ENCODE measurements at regions not wholly inside any gene's neighbourhood (a gene's known extent, or its start where the extent isn't known, plus 50 kb on each side); places are given as distances from the start of the nearest gene placed in this dataset.

GRCh38 chr3:95335517-95335916 lies 1272.7 kb downstream of the NSUN3 start:
- no peak for TF ChIP-seq CTCF (conservative IDR thresholded peaks at IDR 0.05)
- TF ChIP-seq ZFX (IDR thresholded peaks at IDR 0.05): no peak

All from C4-2B (cell line).